ENCODE measurements at regions not wholly inside any gene's neighbourhood (a gene's known extent, or its start where the extent isn't known, plus 50 kb on each side); places are given as distances from the start of the nearest gene placed in this dataset.

GRCh38 chr20:7171911-7172310, 404.4 kb downstream of the BMP2 start:
- TF ChIP-seq GATA2 (CRISPR knock-in tag; IDR thresholded peaks at IDR 0.05) = no peak
- TF ChIP-seq MXI1 (IDR thresholded peaks at IDR 0.05; ENCODE audit: low read depth, low read length) = no peak
- TF ChIP-seq CTCF (IDR thresholded peaks at IDR 0.05) = no peak
- TF ChIP-seq SIN3A (IDR thresholded peaks at IDR 0.05; ENCODE audit: borderline replicate concordance, low read depth, low read length) = no peak
- no peak for TF ChIP-seq RCOR1 (IDR thresholded peaks at IDR 0.05; ENCODE audit: low read length)
- TF ChIP-seq IRF3 (IDR thresholded peaks at IDR 0.05; ENCODE audit: low read depth, low read length) = no peak
- no peak for TF ChIP-seq RXRA (IDR thresholded peaks at IDR 0.05; ENCODE audit: borderline replicate concordance, low read depth)
- TF ChIP-seq RFX5 (IDR thresholded peaks at IDR 0.05; ENCODE audit: low read length) = no peak
- no peak for TF ChIP-seq MEF2A (IDR thresholded peaks at IDR 0.05; ENCODE audit: borderline replicate concordance, low read depth)
- TF ChIP-seq EP300 (IDR thresholded peaks at IDR 0.05; ENCODE audit: borderline replicate concordance in 1 of 2, low read depth in 1 of 2, low read length in 1 of 2) = no peak
